HG03442 (cell line): ENCODE measurements at regions not wholly inside any gene's neighbourhood (a gene's known extent, or its start where the extent isn't known, plus 50 kb on each side); places are given as distances from the start of the nearest gene placed in this dataset.
"Not testable (repeated sequence)": the region's sequence is repeated elsewhere in the genome, so short reads cannot be mapped to it uniquely, and the experiment has no call there.

Source experiments
- ATAC-seq: cut with Tn5 transposase; IDR thresholded peaks from one replicate; pipeline ENCODE4 v1.9.1; 2021; ENCODE audit warnings: mild to moderate bottlenecking, moderate library complexity; ENCODE audit not compliant: unreplicated experiment

GRCh38 chr13:74555276-74555625, 421.0 kb upstream of the KLF12 start:
- ATAC-seq, result no peak

GRCh38 chr13:74554569-74555275, 420.5 kb upstream of the KLF12 start:
- ATAC-seq, result no peak

DNA sequence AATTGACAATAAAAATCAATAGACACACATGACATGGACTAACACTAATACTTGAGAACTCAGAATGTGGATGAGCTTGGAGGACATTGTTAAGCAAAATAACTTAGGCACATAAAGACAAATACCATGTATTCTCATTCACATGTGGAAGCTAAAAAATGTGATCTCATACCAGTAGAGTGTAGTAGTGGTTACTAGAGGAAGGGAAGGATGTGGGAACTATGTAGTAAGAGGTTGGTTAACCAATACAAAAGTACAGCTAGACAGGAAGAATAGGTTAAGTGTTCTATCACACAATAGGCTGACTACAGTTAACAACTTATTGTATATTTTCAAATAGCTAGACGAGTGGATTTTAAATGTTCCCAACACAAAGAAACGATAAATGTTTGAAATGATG, 415.8 kb upstream of the KLF12 start:
- ATAC-seq, result no peak

- not testable (repeated sequence) for ATAC-seq
These were observed 402.4 kb upstream of the KLF12 start for GRCh38 chr13:74536649-74537048.

GRCh38 chr13:74533226-74533625, 399.0 kb upstream of the KLF12 start:
- ATAC-seq, result no peak

DNA sequence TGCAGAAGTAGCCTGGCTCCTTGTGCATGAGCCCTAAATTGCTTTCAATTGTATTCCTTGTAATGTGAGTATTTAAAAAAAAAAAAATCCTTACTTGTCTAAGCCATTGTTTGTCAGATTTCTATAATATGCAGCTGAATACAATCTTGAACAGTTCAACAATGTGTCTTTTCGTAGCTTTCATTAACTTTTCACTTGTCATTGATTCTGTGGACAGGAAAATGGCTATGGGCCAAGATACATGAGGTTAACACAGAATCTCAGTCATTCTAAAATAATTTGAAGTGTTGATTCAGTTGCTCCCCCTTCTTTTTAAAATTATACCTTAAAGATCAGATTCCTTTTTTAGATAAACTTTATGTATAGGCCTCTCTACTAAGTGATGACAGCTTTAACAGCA, 395.8 kb upstream of the KLF12 start:
- ATAC-seq, result no peak

- no peak for ATAC-seq
These were observed 394.7 kb upstream of the KLF12 start for GRCh38 chr13:74528734-74529513.

DNA sequence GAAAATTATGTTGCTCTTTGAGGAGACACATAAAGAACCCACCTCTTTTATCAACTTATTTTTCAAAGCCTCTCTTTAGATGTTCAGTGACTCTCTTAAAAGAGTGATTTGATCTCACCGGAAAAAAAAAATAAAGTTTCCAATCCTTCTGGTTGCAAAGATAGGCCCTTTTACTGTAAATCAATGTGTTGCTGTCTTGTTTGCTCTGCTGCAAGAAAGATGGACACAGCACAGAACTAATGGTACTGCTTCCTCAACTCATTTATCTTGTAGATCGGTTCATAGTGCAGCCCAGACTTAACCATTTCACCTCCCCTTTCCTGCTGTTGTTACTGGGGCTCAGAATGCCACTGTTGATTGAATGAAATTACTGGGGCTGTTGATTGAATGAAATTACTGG, 388.9 kb upstream of the KLF12 start:
- no peak for ATAC-seq

DNA sequence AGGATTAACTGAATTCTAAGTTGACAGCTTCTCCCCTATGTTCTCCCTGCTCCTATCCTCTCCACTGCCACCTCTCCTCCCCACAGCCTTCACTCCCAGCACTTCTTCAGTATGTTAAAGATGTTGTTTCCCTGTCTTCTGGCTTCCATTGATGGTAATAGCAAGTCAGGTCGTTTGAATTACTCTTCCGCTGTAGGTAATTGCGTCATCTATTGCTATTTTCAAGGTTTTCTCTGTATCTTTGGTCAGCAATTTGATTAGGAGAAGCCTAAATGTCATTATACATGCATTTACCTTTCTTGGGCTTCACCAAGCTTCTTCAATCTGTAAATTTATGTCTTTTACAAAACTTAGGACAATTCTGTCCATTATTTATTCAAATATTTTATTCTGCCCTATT, 377.3 kb upstream of the KLF12 start:
- no peak for ATAC-seq

- no peak for ATAC-seq
These were observed 353.0 kb upstream of the KLF12 start for GRCh38 chr13:74487091-74487722.

- peak; percentile 72 for ATAC-seq
These were observed 351.6 kb upstream of the KLF12 start for GRCh38 chr13:74485757-74486156.

DNA sequence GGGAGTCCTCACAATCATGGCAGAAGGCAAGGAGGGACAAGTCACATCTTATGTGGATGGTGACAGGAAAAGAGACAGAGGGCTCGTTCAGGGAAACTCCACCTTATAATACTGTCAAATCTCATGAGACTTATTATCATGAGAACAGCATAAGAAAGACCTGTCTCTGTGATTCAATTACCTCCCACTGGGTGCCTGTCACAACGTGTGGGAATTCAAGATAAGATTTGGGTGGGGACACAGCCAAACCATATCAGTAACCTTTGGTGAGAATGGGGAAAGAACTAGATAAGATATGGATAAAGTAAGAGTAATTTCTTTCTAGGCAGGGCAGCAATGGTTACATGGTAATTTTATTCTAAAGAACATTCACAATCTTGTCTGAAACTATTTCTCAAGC, 344.9 kb upstream of the KLF12 start:
- no peak for ATAC-seq

DNA sequence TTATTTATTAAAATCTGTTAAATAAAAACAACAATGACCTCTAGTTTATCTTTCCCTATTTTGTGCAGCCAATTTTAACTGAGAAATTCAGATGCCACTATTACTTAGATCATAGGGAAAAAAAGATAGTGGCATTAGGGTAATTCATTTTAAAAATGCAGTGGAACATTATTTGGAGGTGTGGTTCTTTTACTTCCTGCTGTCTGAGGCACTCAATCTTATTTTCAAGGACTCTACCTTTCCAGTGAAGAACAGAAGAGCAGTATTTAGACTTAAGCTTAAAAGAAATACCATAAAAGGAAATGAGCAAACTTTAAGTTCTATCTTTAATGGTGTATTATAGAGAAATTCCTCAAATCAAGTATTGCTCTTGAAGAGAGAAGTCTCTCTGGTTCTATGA, 342.6 kb upstream of the KLF12 start:
- no peak for ATAC-seq

GRCh38 chr13:74476365-74476764, 342.2 kb upstream of the KLF12 start:
- no peak for ATAC-seq

GRCh38 chr13:74466864-74467263, 332.7 kb upstream of the KLF12 start:
- ATAC-seq, result no peak

DNA sequence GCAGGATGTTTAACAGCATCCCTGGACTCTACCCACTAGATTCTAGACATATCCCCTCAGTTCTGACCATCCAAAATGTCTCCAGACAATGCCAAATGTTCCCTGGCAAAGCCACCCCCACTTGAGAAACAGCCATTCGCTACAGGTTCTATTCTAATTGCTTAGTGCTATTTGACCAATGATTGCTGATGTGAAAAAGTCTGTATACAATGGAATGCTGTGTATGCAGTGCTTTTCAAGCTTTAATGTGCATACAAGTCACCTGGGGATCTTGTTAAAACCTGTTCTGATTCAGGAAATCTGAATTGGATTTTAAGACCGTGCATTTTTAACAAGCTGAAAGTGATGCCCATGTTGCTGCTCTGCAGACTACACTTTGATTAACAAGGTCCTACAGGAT, 331.8 kb upstream of the KLF12 start:
- no peak for ATAC-seq

DNA sequence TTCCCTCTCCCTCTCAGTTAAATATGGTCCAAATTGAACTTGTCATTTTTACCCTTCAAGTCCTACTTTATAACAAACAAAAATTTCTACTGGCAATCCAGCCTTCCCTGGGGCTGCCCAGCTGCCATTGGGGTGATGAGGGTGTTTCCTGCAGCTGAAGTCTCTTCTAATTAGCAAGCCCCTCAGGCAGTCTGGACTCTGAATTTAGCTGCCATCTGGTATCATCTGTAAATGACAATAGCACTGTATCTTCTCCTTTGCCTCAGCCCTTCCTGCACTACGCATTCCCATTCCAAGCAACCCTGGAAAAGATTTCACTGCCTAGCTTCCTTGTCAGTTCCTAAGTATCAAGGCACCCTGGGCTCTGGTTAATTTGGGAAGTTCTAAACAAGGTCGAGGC, 331.1 kb upstream of the KLF12 start:
- no peak for ATAC-seq

DNA sequence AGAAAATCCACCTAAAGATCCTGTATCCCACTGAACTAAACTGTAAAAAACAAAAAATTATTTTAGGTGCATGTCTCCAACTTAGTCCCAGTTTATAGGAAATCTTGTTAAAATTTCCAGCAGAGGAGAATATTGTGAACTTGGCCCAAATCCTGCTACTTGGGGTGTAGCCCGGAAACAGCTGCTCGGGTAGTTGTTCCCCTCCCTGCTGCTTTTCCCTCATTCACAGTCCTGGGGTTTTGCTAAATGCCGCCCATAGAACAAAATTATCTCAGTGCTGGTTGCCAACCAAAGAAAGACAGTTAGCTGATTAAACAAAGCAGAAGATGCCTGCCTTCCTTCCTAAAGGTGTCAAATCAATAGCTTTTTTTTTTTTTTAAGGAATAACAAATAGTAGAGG, 330.5 kb upstream of the KLF12 start:
- no peak for ATAC-seq

GRCh38 chr13:74461011-74461410, 326.8 kb upstream of the KLF12 start:
- ATAC-seq, result no peak

DNA sequence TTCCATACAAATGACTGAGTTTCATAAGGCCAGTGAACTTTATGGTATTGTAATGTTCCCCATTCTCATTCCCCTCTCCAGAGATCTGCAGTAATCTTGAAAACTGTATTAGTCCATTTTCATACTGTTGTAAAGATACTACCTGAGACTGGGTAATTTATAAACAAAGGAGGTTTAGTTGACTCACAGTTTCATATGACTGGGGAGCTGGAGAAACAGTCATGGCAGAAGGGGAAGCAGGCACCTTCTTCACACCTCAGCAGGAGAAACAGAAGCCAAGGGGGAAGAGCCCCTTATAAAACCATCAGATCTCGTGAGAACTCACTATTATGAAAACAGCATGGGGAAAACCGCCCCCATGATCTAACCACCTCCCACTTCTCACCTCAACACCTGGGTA, 318.7 kb upstream of the KLF12 start:
- ATAC-seq, result peak; percentile 52

GRCh38 chr13:74452176-74452575, 318.0 kb upstream of the KLF12 start:
- ATAC-seq, result no peak

DNA sequence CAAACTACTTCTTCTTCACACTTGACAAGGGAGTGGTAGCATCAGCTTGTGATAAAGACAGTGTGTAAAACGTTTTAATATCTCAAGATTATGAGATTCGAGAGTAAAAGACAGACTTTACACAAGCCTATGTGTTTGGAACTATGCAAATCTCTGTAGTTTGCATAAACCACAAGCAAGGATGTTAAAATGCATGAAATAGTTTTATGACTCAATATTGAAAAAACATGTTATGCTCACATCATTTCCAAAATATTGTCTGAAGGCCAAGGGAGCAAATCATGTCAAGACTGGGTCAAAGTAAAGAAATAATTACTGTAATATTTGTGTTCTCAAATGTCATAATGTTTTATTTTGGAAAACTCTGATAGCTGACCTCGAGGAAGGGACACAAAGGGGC, 316.8 kb upstream of the KLF12 start:
- ATAC-seq, result no peak
